CD4-positive, alpha-beta T cell treated with Interleukin-15 for 4 hours (primary cell): ENCODE measurements at regions not wholly inside any gene's neighbourhood (a gene's known extent, or its start where the extent isn't known, plus 50 kb on each side); places are given as distances from the start of the nearest gene placed in this dataset.

ENCODE experiments used
- DNase-seq: peaks from one replicate; pipeline ENCODE4 v3.0.0-alpha.2; 2020; ENCODE audit warnings: low spot score

DNA sequence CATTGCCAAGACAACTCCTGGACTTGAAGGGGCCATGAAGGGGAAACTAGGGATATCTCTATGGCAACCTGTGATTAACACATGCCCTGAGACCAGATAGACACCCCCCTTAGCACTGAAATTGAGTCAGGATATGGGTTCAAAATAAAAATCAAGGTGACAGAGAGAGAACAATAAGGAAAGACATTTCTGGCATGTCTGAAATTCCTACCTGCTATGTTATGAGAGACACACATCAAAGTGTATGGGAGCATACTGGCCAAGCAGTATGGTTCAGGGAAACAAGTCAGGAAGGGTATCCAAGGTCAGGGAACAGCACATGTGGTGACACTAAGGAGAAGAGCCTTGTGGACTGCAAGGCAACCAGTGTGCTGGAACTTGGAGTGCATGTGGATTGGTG lies 388.7 kb downstream of the SHQ1 start:
- no peak for DNase-seq

DNA sequence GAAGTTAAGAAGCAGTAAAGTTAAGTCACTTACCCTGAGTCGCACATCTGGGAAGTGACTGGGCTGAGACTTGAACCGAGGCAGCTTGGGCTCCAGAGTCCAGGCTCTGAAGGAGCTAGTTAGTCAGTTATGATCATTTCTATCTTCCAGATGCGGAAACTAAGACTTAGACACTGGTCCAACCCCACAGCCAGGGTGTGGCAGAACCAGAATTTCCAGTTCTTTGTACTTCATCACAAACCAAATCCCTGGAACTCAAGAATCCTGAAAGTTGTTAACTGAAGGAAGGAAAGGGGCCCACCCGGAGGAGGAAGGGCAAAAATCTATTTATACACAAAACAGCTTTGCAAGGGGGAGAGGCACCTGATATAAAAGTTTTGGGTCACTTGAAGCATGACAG lies 389.9 kb downstream of the SHQ1 start:
- no peak for DNase-seq

DNA sequence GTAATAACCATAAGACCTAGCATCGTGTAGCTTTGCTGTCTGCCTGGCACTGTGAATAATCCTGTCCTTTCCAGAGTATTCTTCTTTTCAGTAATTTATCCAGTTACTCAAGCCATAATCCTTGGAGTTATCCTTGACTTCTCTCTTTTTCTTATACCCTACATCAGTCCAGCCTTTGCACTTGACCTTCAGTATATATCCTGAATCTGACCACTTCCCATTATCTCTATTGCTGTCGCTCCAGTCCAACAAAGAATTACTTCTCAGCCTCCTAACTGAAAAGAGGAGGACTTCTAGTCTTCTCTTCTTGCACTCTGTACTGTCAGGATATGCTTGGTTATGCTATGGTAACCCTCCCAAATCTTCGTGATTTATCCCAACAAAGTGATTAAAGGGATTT lies 393.8 kb downstream of the SHQ1 start:
- no peak for DNase-seq

DNA sequence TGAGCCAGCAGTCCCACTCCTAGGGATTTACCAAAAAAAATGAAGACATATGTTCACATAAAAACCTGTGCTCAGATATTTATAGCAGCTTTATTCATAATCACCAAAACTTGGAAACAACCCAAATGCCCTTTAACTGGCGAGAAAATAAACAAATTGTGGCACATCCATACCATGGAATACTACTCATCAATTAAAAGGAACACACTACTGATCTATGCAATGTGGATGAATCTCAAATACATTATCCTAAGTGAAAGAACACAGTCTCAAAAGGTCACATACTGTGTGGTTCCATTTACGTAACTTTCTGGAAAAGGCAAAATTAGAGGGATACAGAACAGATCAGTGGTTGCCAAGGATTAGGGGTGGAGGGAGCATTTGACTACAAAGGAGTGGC lies 394.5 kb downstream of the SHQ1 start:
- DNase-seq: no peak

DNA sequence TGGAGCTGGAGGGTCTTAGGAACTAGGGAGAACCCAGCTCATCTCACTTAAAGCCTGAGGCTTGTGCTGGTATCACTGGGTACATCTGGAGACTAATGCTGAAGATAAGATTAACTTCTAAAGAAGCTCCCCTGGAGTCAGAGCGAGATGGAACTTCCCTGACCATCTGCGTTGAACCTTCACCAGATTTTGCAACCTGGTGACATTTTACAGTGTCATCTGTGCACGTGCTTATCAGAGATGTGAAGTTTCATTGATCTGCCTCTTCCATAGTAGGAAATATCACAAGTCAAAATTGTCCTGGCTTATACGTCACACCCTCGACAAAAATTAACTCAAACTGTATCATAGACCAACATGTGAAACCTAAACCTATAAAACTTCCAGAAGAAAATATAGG lies 395.5 kb downstream of the SHQ1 start:
- DNase-seq: no peak

DNA sequence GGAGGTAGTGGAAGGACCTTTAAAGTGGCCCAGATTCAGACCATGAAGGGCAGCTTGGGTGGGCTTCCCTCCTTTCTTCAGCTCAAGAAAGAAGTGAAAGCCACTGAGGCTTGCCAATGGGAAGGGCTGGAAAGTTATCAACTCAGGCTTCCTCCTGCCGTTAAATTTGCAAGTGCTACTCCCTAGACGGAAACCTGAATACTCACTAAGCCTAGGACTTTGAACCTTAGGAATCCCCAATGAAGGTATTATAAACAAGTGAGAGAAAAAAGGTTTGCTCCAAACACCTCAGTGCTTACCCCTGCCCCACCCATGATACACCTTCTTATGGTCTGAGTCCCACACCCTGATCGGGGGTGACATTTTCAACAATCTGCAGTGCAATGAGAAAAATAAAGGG lies 396.4 kb downstream of the SHQ1 start:
- DNase-seq: no peak

DNA sequence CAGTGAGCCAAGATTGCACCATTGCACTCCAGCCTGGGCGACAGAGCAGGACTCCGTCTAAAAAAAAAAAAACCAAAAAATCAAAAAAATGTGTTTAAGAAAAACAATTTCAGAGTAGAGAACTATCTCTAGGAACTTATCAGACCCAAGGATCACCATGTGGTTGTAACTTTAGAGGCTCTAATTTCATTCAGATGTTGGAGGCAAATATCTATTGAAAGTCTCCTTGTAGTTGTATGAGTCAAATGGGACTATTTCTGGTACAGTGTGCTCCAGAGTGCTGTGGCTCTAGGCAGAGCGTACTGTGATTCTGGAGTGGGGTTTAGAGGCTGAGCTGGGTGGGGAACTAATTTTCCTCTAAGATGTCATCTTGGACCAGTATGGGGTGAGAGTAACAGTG lies 398.7 kb downstream of the SHQ1 start:
- DNase-seq: no peak

DNA sequence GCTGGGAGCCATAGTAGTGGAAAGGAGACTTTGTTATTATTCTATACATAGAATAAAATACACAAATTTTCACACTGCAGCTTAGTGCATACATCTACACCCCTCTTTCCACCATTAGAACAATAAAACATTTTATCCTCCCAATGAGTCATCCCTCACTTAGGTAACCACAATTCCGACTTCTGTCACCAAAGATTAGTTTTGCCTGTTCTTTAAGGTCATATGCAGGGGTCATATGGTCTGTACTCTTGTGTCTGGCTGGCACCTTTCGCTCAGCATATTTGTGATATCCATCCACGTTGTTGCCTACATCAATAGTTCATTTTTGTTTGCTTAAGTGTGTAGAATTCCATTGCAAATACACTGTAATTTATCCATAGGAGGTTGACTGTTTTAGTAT lies 399.4 kb downstream of the SHQ1 start:
- no peak for DNase-seq

DNA sequence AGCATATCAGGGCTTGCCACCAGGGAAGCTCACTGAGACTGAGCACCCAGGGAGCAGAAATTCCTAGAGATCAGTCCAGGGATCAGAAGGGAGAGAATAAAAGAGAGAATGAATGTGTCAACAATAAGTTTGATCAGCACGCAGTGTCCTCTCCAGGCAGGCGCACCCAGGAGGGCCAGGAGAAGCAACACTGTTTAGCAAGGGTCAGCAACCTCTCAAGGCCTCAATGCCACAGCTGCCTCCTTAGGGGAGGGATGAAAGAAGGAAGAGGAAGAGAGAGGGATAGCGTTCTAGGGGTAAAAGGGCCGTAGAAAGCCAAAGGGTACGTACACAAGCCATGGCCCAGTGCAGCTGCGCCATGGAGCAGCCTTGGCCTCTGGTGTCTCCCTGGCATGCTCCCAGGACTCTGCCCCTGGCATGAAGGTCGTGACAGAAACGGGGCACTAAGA lies 399.8 kb downstream of the SHQ1 start:
- no peak for DNase-seq

DNA sequence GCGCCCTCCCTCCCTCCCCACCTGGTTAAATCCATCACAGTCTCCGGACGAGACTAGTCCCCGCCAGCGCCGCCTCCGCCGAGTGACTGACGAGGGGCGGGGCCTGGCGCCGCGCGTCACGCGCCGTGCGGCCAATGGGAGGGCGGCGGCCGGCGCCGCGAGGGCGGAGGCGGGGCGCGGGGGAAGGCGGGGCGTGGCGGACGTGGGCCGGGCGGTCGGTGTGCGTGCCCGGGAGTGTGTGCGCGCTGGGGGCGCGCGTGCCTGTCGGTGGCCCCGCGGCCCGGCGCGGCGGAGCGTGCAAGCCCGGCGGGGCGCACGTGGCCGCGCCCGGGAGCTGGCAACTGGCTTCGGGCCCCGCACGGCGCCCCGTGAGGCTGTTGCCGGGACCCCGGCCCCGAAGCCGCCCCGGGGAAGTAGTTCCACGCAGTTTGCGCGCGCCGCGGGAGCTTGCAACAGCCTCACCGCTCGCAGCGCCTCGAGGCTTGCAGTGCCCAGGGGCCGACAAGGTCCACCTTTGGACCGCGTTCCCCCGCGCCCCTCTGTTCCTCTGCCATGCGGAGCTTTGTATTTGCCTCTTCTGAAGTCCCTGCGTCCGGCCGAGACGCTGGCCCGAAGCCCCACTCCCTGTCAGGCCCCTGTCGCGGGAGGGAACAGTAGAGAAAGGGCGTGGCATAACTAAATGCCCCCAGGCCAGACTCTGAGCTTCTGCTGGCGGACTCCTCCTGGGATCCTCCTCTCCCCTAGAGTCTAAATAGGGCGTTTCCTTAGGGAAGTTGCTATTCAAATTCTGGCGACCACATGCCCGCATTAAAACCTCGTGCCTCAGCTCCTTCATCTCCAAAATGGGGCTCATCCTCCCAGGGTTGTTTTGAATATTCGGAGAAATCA lies 400.9 kb downstream of the SHQ1 start:
- DNase-seq: peak; percentile 93

DNA sequence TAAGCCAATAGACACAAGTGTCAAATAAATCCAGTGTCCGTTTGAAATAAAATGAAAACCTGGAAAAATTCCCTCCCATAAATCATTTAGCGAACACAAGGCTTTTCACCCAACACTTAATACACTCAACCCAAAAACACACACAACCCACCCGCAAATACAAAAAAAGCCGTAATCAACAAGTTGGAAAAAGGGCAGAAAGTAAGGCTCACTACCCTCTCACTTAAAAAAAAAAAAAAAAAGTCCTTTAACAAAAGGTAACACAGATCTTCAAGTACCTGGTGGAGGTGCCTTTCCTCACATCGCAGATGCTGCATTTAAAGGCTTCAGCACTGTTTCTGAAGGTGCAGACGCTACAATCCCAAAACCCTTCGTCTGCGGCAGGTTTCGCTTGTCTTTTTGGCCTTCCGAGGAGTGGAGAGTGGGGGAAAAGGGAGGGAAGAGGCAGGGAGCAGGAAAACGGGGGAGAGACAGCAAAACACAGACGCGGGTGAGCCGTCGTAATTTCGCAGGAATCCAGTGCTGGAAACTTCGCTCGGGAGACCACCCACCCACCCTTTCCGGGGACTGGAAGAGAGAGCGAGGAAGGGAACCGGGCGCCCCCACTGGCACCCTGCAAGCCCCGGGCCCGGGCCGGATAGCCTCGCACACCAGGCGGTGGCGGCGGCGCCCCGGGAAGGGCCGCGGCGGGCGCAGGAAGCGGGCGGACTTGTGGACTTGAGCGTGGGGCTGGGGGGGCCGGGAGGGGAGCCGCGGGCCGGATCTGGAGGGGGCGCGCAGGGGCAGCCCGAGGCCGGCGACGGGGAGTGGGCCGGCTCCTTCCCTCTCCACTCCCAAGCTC lies 401.8 kb downstream of the SHQ1 start, which contains the start of gene RYBP:
Gene RYBP, minus strand, starts transcription at position 404 of the 841 bp plus-strand sequence.
- peak; percentile 18 for DNase-seq

DNA sequence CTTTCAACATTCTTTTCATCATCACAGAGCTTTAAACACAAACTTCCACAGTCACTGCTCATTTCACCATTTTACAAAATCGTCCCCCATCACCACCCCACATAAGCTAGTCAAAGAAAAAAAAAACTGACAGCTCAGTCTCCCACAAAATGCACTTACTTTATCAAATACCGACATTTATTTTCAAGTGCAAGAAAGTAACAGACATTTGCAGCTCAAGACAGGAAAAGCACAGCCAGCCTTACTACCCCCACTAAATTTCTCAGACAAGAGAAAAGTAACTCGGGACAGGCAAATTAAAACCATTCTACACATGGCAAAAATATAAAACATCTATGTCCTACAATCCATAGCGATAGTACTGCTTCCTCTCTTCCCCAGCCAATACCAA lies 402.4 kb downstream of the SHQ1 start:
- DNase-seq: no peak

DNA sequence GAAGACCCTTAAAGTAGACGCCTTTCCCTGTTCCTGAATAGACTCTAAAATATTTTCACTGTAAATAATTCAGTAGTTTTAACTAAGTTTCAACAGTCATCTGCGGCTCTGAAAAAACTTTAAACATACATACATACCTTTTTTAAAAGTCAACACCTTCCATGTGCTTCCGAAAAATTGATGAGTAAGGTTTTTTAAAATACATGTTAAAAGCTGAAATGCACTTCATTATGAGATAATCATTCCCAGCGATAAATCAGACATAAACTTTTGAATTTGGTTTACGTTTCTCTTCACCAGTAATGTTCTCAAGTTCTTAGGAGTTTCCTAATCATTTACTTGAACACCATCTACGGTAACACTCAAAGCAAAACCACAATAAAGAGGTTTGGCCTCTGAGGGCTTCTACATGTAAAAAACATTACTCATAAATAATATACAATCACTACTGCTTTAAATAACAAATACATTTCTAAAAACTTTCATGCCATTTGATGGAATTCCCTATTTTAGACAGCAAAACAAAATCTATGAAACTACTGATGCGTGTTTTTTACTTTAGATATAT lies 403.5 kb downstream of the SHQ1 start:
- peak; percentile 69 for DNase-seq

DNA sequence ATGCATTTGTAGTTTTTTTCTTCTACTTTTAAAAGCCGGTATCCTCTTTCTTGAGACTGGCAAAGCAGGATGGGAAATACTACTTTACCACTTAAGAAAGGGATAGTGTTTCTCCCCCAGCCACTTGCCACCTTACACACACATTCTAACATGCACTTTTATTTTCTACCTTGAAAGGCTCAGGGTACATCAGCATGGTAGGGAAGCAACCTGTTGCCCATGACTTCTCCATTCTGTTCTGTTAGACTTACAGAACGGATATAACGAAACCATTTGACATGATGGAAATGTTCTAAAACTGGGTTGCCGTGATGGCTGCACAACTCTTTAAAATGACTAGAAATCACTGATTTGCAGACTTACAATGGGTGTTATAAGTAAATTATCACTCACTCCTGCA lies 405.5 kb downstream of the SHQ1 start:
- DNase-seq: no peak

DNA sequence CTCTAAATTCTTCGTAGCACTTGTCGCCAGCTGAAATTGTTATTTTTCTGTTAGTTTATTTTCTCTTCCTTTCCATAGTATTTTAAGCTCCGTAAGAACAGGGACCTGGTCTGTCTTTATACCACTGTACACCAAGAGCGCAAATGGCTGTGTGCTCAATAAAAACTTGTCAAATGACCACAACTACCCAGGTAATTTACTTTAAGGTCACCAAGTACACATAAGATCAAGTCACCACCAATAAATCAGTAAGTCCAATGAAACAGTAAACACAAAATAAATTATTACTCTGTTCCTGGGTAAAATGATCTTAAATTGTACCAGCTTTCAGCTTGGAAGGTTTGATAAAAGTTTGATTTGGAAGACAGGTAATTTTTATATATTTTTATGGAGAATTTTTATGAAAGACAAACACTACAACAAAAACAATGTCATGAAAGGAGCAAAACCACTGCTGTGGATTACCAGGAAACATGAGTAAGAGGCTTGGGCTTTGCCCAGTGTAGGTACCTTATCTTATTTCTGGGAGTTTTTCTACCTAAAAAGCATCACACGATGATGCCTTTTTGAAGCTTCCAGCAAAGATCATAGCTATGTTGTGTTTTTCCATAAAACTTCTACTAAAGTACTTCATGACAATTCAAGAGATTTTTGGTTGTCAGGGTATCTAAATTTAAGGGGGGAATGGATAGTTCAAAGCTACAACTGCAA lies 406.8 kb downstream of the SHQ1 start:
- peak; percentile 41 for DNase-seq

DNA sequence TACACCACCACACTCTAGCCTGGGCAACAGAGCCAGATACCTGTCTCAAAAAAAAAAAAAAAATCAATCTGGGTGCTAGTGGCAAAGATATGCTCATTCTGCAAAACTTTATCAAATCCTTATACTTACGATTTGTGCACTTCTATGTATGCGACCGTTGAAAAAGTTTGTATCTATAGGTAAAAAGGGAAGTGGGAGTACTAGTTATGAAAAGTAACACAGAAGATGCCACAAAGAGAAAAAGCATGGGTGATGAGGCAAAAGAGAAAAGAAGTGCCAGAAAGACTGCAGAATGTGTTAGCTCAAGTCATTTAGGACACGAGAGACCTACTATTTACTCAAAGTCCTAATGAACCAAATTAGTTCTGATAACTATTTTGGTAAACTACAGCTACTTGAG lies 407.8 kb downstream of the SHQ1 start:
- DNase-seq: no peak

DNA sequence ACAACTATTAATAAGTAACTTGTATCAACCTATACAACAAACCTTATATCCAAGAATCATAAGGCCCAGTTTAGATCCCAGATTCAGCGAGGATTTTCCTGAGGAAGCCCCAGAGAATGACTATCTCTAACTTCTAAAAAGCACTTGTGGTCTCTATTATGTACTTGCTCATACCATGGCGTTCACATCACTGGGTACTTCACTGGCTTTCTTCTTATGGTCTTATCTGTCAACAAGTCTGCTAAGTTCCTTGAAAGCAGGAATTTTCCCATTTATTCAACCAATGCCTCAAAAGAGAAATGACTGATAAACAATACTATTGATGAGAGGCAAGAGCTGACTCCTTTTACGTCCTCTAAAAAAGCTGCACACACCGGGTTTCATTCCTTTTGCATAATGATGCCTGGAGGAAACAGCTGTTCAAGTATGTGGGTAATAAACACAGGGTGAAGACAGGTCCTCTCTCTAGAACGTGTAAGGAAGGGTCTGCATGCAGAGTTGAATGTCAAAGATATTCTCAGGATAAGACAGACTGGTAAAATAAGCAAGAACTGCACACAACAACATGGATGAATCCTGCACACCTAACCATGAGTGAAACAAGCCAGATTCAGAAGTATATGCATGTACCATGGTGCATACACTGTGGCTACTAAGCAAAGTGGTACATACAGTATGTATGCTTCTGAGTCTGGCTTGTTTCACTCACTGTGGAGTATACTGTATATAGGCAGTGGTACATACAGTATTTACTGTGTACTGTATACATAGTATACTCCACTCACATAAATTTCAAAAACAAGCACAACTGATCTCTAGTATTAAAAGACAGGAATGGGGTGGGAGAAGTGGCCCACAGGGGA lies 408.7 kb downstream of the SHQ1 start:
- DNase-seq: no peak

DNA sequence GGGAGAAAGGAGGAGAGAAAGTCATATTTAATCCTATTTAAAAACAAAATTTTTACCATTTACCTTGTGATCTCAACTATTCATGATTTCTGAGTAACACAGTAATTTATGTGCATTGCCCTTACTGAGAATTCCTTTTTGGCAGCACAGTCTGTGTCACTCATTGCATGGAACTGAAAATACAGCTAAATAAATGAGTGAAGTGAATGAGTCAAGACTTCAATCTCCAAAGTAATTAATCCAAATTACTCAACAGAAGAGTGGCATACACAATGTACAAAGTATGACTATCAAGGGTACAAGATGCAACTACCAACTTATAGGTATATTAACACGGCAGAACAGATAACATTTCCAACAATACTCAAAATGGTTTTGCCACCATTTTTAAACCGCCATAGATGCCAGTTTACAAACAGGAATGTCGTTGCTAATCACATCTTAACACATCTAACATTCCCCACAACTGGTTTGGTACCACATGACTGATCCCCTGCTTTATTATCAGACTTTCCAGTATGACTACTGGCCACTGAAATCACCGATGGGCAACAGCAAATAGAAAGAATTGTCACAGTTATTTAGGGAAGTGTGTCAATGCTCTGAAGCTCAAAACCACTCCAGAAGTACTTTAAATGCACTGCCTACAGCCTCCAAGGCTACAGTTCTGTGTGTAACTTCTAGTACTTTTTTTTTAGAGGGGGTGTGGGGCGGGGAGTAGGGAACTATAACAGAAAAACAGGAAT lies 410.4 kb downstream of the SHQ1 start:
- peak; percentile 29 for DNase-seq

DNA sequence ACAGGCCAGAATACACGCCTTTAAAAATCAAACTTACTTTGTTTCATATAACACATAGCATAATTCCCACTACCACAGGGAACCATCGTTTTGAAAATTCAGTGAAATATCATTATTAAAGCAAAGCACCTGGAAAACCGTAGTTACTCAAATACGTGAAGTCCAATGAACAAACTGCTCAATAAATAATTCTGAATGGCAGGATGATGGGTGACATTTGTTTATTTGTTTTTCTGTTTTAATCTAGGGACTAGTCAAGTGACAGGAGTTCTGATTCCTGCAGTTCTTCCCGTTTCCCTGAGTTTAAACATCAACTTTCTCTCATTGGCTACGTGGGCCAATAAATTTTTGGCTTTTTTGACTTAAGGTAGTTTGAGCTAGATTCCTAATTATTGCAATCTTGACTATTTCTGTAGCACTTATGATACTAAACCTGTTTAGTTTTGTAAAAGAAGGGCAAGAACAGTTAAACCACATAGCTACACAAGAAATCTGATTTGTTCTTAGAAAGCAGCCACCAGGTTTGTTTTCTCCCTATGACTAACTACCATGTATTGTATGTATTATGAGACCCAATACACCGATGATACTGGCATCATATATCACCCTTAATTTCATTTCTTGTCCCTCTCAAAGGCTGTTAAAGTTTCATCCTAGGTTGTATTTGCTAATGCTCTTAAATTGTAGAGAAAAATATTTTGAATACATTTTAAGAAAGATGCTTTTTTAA lies 411.2 kb downstream of the SHQ1 start:
- no peak for DNase-seq

DNA sequence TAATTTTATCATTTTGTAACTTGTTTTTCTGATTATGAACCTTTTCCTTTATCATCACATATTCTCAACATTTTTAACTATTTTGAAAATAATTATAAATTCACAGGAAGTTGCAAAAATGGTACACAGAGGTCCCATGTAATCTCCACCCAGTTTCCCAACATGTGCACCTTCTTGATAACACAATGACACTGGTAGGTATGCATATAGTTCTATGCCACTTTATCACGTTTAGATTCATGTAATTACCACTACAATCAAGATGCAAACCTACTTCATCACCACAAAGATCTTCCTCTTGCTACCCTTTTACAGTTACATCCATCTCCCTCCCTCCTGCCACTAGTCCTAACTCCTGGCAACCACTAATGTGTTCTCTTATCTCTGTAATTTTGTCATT lies 413.9 kb downstream of the SHQ1 start:
- DNase-seq: no peak
